Hematopoietic multipotent progenitor cell (in vitro differentiated cells): ENCODE measurements at regions not wholly inside any gene's neighbourhood (a gene's known extent, or its start where the extent isn't known, plus 50 kb on each side); places are given as distances from the start of the nearest gene placed in this dataset. TPM values are rescaled to one million over a fixed set of nuclear protein-coding genes. Genes with fewer than 3 reads are reported as not detected.

Source experiments
- small RNA-seq: library from RNA; depleted of rRNA; stranded (forward); fragments of <200 nt; gene quantifications from one replicate; pipeline ENCODE3, GENCODE V24; 2012

Small RNA genes lying in the stretch of these regions (small RNA-seq; reads per million reads assigned to genes)
- not detected for gene RNU6-400P
- gene RNU6-472P = not detected
